ENCODE measurements at regions not wholly inside any gene's neighbourhood (a gene's known extent, or its start where the extent isn't known, plus 50 kb on each side); places are given as distances from the start of the nearest gene placed in this dataset.

GRCh38 chr5:124591583-124591982 lies 154.9 kb downstream of the ZNF608 start:
- H3K27ac ChIP-seq: no peak overlapping the region
- intact Hi-C loops (cut with DNase I; ENCODE audit: low total_unique reads): no loop called here
- no peaks in the 10 kb centered on the region for H3K27me3 ChIP-seq
- no peak overlapping the region for H3K4me3 ChIP-seq
- TF ChIP-seq POLR2A (IDR thresholded peaks at IDR 0.05): no peak
- TF ChIP-seq, protein P1, sequence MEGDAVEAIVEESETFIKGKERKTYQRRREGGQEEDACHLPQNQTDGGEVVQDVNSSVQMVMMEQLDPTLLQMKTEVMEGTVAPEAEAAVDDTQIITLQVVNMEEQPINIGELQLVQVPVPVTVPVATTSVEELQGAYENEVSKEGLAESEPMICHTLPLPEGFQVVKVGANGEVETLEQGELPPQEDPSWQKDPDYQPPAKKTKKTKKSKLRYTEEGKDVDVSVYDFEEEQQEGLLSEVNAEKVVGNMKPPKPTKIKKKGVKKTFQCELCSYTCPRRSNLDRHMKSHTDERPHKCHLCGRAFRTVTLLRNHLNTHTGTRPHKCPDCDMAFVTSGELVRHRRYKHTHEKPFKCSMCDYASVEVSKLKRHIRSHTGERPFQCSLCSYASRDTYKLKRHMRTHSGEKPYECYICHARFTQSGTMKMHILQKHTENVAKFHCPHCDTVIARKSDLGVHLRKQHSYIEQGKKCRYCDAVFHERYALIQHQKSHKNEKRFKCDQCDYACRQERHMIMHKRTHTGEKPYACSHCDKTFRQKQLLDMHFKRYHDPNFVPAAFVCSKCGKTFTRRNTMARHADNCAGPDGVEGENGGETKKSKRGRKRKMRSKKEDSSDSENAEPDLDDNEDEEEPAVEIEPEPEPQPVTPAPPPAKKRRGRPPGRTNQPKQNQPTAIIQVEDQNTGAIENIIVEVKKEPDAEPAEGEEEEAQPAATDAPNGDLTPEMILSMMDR (IDR thresholded peaks at IDR 0.05): no peak
- H3K36me3 ChIP-seq (ENCODE audit: low read depth, missing control alignments): no peaks in the 10 kb centered on the region
- DNase-seq: no peak
- WGBS, 2 donors: 88 to 90% methylated on average over 5 of the region's 5 CpGs
- H3K9me3 ChIP-seq: no peaks in the 10 kb centered on the region
- no peaks in the 10 kb centered on the region for H3K4me1 ChIP-seq

DNA sequence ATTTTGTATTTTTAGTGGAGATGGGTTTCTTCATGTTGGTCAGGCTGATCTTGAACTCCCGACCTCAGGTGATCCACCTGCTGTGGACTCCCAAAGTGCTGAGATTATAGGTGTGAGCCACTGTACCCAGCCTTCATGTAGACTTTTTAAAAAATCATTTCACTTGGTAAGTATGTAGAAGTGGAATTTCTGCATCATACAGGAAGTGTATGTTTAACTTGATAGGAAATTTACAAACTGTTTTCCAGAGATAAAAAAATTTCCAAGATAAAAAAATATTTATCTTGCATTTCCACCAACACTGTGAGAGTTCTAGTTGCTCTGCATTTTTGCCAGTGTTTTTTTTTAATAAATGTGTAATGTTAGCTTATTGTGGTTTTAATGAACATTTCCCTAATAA lies 155.8 kb downstream of the ZNF608 start:
- H3K4me1 ChIP-seq: no peaks in the 10 kb centered on the region
- no peaks in the 10 kb centered on the region for H3K9me3 ChIP-seq
- no peak for DNase-seq
- WGBS, 2 donors: 89 to 90% methylated on average over 1 of the region's 1 CpG
- H3K27me3 ChIP-seq: no peaks in the 10 kb centered on the region
- H3K27ac ChIP-seq: no peak overlapping the region
- H3K4me3 ChIP-seq: no peak overlapping the region
- intact Hi-C loops (cut with DNase I; ENCODE audit: low total_unique reads): no loop called here
- H3K36me3 ChIP-seq (ENCODE audit: low read depth, missing control alignments): no peaks in the 10 kb centered on the region
- TF ChIP-seq, protein P1 (IDR thresholded peaks at IDR 0.05): no peak
- TF ChIP-seq POLR2A (IDR thresholded peaks at IDR 0.05): no peak

- no peaks in the 10 kb centered on the region for H3K27me3 ChIP-seq
- H3K27ac ChIP-seq: no peak overlapping the region
- TF ChIP-seq POLR2A (IDR thresholded peaks at IDR 0.05): no peak
- TF ChIP-seq, protein P1 (IDR thresholded peaks at IDR 0.05): no peak
- no peak for DNase-seq
- no peaks in the 10 kb centered on the region for H3K4me1 ChIP-seq
- H3K36me3 ChIP-seq (ENCODE audit: low read depth, missing control alignments): no peaks in the 10 kb centered on the region
- WGBS, 2 donors: 90% methylated on average over 4 of the region's 4 CpGs
- intact Hi-C loops (cut with DNase I; ENCODE audit: low total_unique reads): no loop called here
- H3K9me3 ChIP-seq: no peaks in the 10 kb centered on the region
- H3K4me3 ChIP-seq: no peak overlapping the region
Measured at GRCh38 chr5:124587280-124587679, 159.2 kb downstream of the ZNF608 start.

- Histone ChIP-seq H3K27ac (no peak overlapping the region), H3K36me3 (ENCODE audit: low read depth, missing control alignments) (no peaks in the 10 kb centered on the region), H3K9me3 (no peaks in the 10 kb centered on the region), H3K4me3 (no peak overlapping the region), H3K27me3 (no peaks in the 10 kb centered on the region), H3K4me1 (no peaks in the 10 kb centered on the region)
- intact Hi-C loops (cut with DNase I; ENCODE audit: low total_unique reads): no loop called here
- DNase-seq: no peak
- no peak for TF ChIP-seq POLR2A (IDR thresholded peaks at IDR 0.05)
- TF ChIP-seq, protein P1 (IDR thresholded peaks at IDR 0.05): no peak
- WGBS, 2 donors: 87 to 96% methylated on average over 4 of the region's 4 CpGs
Measured at GRCh38 chr5:124584991-124585715, 161.3 kb downstream of the ZNF608 start.
